ENCODE measurements at regions not wholly inside any gene's neighbourhood (a gene's known extent, or its start where the extent isn't known, plus 50 kb on each side); places are given as distances from the start of the nearest gene placed in this dataset.

- CTCF ChIA-PET: no interaction called here
- Histone ChIP-seq H3K4me3 (ENCODE audit: low read depth in 2 of 2, low read length in 1 of 2) (no peak overlapping the region), H3K9ac (no peak overlapping the region), H3K27ac (ENCODE audit: low read depth in 2 of 2, low read length in 1 of 2) (no peak overlapping the region), H3K27me3 (ENCODE audit: insufficient read depth) (no peaks in the 10 kb centered on the region), H3K9me2 (no peaks in the 10 kb centered on the region), H3K9me3 (no peaks in the 10 kb centered on the region), H4K20me1 (ENCODE audit: insufficient read depth) (no peaks in the 10 kb centered on the region), H3K4me1 (ENCODE audit: control insufficient read depth in 1 of 2, insufficient read depth in 2 of 2, low read depth in 1 of 2, low read length in 1 of 2) (no peaks in the 10 kb centered on the region), H2AFZ (ENCODE audit: low read depth) (no peak overlapping the region), H3F3A (replicated peaks; ENCODE audit: insufficient read depth) (no peaks in the 10 kb centered on the region), H3K4me2 (no peak overlapping the region), H3K79me2 (ENCODE audit: insufficient read depth) (no peaks in the 10 kb centered on the region), H3K36me3 (replicated peaks in 1 of 2; ENCODE audit: control insufficient read depth in 1 of 2, insufficient read depth in 2 of 2, low read length in 1 of 2) (no peaks in the 10 kb centered on the region)
- DNase-seq: no peak
- WGBS (ENCODE audit: low lambda C conversion rate): 10% methylated on average over 1 of the region's 1 CpG
- POLR2A ChIA-PET: no interaction called here
- no peak for TF ChIP-seq TAF1 (IDR thresholded peaks at IDR 0.05; ENCODE audit: borderline replicate concordance, low read depth, low read length)
- TF ChIP-seq MXI1 (IDR thresholded peaks at IDR 0.05; ENCODE audit: low read depth, low read length): no peak
- no peak for TF ChIP-seq SMC3 (IDR thresholded peaks at IDR 0.05; ENCODE audit: low read depth, low read length)
- TF ChIP-seq IRF3 (IDR thresholded peaks at IDR 0.05; ENCODE audit: low read depth, low read length): no peak
- TF ChIP-seq GATA2 (CRISPR knock-in tag; IDR thresholded peaks at IDR 0.05): no peak
Observed at GRCh38 chr15:81830520-81830919, 215.3 kb downstream of the MEX3B start.

GRCh38 chr15:81829918-81830317, 215.9 kb downstream of the MEX3B start:
- CTCF ChIA-PET: no interaction called here
- DNase-seq: no peak
- H3K9me3 ChIP-seq: no peaks in the 10 kb centered on the region
- no peak overlapping the region for H3K4me3 ChIP-seq (ENCODE audit: low read depth in 2 of 2, low read length in 1 of 2)
- H3K9ac ChIP-seq: no peak overlapping the region
- H3K9me2 ChIP-seq: no peaks in the 10 kb centered on the region
- H3K27me3 ChIP-seq (ENCODE audit: insufficient read depth): no peaks in the 10 kb centered on the region
- no peaks in the 10 kb centered on the region for H4K20me1 ChIP-seq (ENCODE audit: insufficient read depth)
- no peaks in the 10 kb centered on the region for H3K79me2 ChIP-seq (ENCODE audit: insufficient read depth)
- no peaks in the 10 kb centered on the region for H3F3A ChIP-seq (replicated peaks; ENCODE audit: insufficient read depth)
- H3K27ac ChIP-seq (ENCODE audit: low read depth in 2 of 2, low read length in 1 of 2): no peak overlapping the region
- no peak overlapping the region for H3K4me2 ChIP-seq
- TF ChIP-seq USF2 (IDR thresholded peaks at IDR 0.05; ENCODE audit: borderline replicate concordance, low read depth, low read length) (no peak), ZBTB33 (IDR thresholded peaks at IDR 0.05; ENCODE audit: borderline replicate concordance, low read depth) (no peak), TCF12 (IDR thresholded peaks at IDR 0.05) (no peak), JUND (IDR thresholded peaks at IDR 0.05) (no peak), EZH2phosphoT487 (IDR thresholded peaks at IDR 0.05; ENCODE audit: borderline replicate concordance, low read depth) (no peak), ELF1 (IDR thresholded peaks at IDR 0.05) (no peak), IRF3 (IDR thresholded peaks at IDR 0.05; ENCODE audit: low read depth, low read length) (no peak)
- no peaks in the 10 kb centered on the region for H3K36me3 ChIP-seq (replicated peaks in 1 of 2; ENCODE audit: control insufficient read depth in 1 of 2, insufficient read depth in 2 of 2, low read length in 1 of 2)
- no peaks in the 10 kb centered on the region for H3K4me1 ChIP-seq (ENCODE audit: control insufficient read depth in 1 of 2, insufficient read depth in 2 of 2, low read depth in 1 of 2, low read length in 1 of 2)
- POLR2A ChIA-PET: no interaction called here
- H2AFZ ChIP-seq (ENCODE audit: low read depth): no peak overlapping the region
- 53% methylated on average over 4 of the region's 4 CpGs for WGBS (ENCODE audit: low lambda C conversion rate)
